Osteoblast (primary cell): ENCODE measurements at regions not wholly inside any gene's neighbourhood (a gene's known extent, or its start where the extent isn't known, plus 50 kb on each side); places are given as distances from the start of the nearest gene placed in this dataset.

Experiments used
- DNase-seq: peaks from one replicate; pipeline ENCODE4 v3.0.0; 2011; ENCODE audit warnings: low spot score, mixed read lengths; ENCODE audit not compliant: insufficient read length; ENCODE audit errors: missing footprints
- H2AFZ ChIP-seq: 2 replicates; pipeline ENCODE4 v1.6.0; 2011; ENCODE audit warnings: mild to moderate bottlenecking, low read length
- H3K27ac ChIP-seq: 2 replicates; pipeline ENCODE4 v1.5.1; 2011; ENCODE audit warnings: mild to moderate bottlenecking, low read depth, low read length, moderate library complexity
- H3K27me3 ChIP-seq: 2 replicates; pipeline ENCODE4 v1.6.0; 2012; ENCODE audit warnings: mild to moderate bottlenecking, control low read depth, inconsistent platforms, low read length, moderate library complexity; ENCODE audit not compliant: insufficient read depth
- H3K36me3 ChIP-seq: 2 replicates; pipeline ENCODE4 v1.5.1; 2011; ENCODE audit warnings: mild to moderate bottlenecking, low read length, control low read depth, moderate library complexity; ENCODE audit not compliant: insufficient read depth
- H3K4me1 ChIP-seq: 2 replicates; pipeline ENCODE4 v1.5.1; 2011; ENCODE audit warnings: mild to moderate bottlenecking, low read length, control low read depth, moderate library complexity; ENCODE audit not compliant: insufficient read depth
- H3K4me2 ChIP-seq: 2 replicates; pipeline ENCODE4 v1.6.0; 2011; ENCODE audit warnings: mild to moderate bottlenecking, low read length; ENCODE audit not compliant: insufficient read depth
- H3K4me3 ChIP-seq: fragments of 200-600 bp; sonication (generic); 3 replicates; pipeline ENCODE4 v1.5.1; 2012; ENCODE audit warnings: mild to moderate bottlenecking, low read length, inconsistent platforms; ENCODE audit not compliant: insufficient read depth
- H3K79me2 ChIP-seq: 2 replicates; pipeline ENCODE4 v1.6.0; 2012; ENCODE audit warnings: mild to moderate bottlenecking, low read length, control low read depth, inconsistent platforms; ENCODE audit not compliant: insufficient read depth
- H3K9me3 ChIP-seq: 2 replicates; pipeline ENCODE4 v1.5.1; 2011; ENCODE audit warnings: low read depth, low read length, control low read depth
- H4K20me1 ChIP-seq: 2 replicates; pipeline ENCODE4 v1.6.0; 2012; ENCODE audit warnings: mild to moderate bottlenecking, low read length, control low read depth; ENCODE audit not compliant: insufficient read depth
- CTCF ChIP-seq: IDR thresholded peaks from 2 replicates; pipeline ENCODE4 v1.5.1; 2011; ENCODE audit warnings: mild to moderate bottlenecking, low read depth, low read length, moderate library complexity; ENCODE audit errors: extremely low read depth

DNA sequence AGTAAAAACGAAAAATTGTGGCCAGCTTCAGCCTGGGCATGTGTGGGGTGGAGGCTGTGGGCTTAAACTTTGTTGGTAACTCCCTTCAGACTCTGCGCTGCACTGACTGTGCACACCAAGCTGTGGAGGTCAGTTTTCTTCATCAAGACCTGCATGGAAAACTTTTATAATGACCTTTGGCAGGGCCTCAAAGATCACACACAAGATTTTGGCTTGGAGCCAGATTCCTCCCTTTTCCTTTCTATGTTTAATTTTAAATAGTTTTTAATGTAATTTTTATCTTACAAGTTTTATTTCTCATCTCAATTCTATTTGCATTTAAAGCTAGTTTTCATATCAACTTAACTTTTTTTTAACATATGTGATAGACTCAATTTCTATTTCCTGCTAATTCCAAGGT lies 1211.1 kb upstream of the CDH18 start:
- H3K36me3 ChIP-seq, result no peaks in the 10 kb centered on the region
- DNase-seq, result no peak
- no peak for TF ChIP-seq CTCF

GRCh38 chr5:21195145-21195544 lies 1207.1 kb upstream of the CDH18 start:
- Histone ChIP-seq H3K4me3 (no peak overlapping the region), H3K27ac (no peak overlapping the region), H4K20me1 (no peaks in the 10 kb centered on the region), H3K9me3 (no peaks in the 10 kb centered on the region), H3K4me1 (no peaks in the 10 kb centered on the region), H3K4me2 (no peak overlapping the region), H3K27me3 (no peaks in the 10 kb centered on the region), H2AFZ (no peak overlapping the region), H3K79me2 (no peaks in the 10 kb centered on the region), H3K36me3 (no peaks in the 10 kb centered on the region)
- no peak for DNase-seq
- TF ChIP-seq CTCF, result no peak

More for the DNA sequence above, 1211.1 kb upstream of the CDH18 start:
- no peaks in the 10 kb centered on the region for H3K79me2 ChIP-seq
- H3K27me3 ChIP-seq, result no peaks in the 10 kb centered on the region
- H4K20me1 ChIP-seq, result no peaks in the 10 kb centered on the region
- H3K4me1 ChIP-seq, result no peaks in the 10 kb centered on the region
- H3K9me3 ChIP-seq, result no peaks in the 10 kb centered on the region
- H2AFZ ChIP-seq, result no peak overlapping the region
- H3K4me2 ChIP-seq, result no peak overlapping the region
- H3K4me3 ChIP-seq, result no peak overlapping the region
- H3K27ac ChIP-seq, result no peak overlapping the region

DNA sequence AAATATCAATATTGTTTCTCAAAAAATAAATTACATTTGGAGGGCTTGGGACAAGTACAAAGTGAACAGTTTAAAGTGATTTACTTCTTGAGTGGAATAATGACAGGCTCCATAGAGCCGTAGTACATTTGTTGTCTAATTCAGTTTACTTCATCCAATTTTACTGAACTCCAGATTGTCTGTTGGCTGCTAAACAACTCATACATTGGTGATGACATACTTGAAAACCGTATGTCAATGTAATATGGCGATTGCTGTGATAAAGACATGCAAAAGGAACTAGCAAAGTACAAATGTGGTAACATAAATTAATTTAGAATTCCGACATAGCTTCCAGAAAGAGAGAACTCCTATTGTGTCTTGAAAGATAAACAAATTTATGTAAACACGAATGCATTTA lies 1197.5 kb upstream of the CDH18 start:
- Histone ChIP-seq H3K9me3 (no peaks in the 10 kb centered on the region), H3K79me2 (no peaks in the 10 kb centered on the region), H3K27me3 (no peaks in the 10 kb centered on the region), H3K4me3 (no peak overlapping the region), H4K20me1 (no peaks in the 10 kb centered on the region), H3K27ac (no peak overlapping the region), H3K4me1 (no peaks in the 10 kb centered on the region), H3K4me2 (no peak overlapping the region), H2AFZ (no peak overlapping the region), H3K36me3 (no peaks in the 10 kb centered on the region)
- no peak for DNase-seq
- TF ChIP-seq CTCF, result no peak

DNA sequence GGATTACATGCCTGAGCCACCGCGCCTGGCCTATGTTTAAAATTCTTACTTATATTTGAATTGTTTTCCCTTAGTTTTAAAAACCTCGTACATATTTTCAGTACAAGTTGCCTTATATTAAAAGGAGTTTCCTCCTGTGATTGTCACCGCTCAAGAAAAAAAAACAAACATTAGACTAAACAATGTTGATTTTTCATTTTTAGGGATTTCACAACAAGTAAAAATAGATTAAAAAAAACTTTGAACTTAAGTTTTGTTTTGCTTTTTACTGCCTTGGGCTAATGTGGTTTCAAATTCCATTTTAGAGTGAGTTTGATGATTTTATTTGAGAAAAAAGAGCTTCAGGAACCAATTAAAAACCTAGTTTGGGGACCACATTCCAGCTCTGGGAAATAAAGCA lies 1196.6 kb upstream of the CDH18 start:
- H3K4me2 ChIP-seq, result no peak overlapping the region
- no peaks in the 10 kb centered on the region for H3K27me3 ChIP-seq
- TF ChIP-seq CTCF, result no peak
- DNase-seq, result no peak
- no peak overlapping the region for H3K4me3 ChIP-seq
- no peak overlapping the region for H3K27ac ChIP-seq
- H3K4me1 ChIP-seq, result no peaks in the 10 kb centered on the region
- no peak overlapping the region for H2AFZ ChIP-seq
- no peaks in the 10 kb centered on the region for H3K9me3 ChIP-seq
- H3K36me3 ChIP-seq, result no peaks in the 10 kb centered on the region
- H4K20me1 ChIP-seq, result no peaks in the 10 kb centered on the region
- no peaks in the 10 kb centered on the region for H3K79me2 ChIP-seq
